Small intestine (tissue), 7 donors: ENCODE measurements at regions not wholly inside any gene's neighbourhood (a gene's known extent, or its start where the extent isn't known, plus 50 kb on each side); places are given as distances from the start of the nearest gene placed in this dataset.

Source experiments
- DNase-seq, 2 donors: peaks; one replicate each; pipeline versions ENCODE4 v3.0.0 to v3.0.0-alpha.2; 2013
- FAIRE-seq: peaks from 2 replicates; lab custom pipeline; 2012; peaks lifted over from hg19 to GRCh38; lab: Jason Lieb, UNC
- H3K27ac ChIP-seq, 3 donors: one replicate each; pipeline ENCODE4 v1.5.1; 2013; ENCODE audit warnings: low read length in 2 of 3, mild to moderate bottlenecking in 2 of 3, control low read depth in 1 of 3, inconsistent platforms in 1 of 3, low read depth in 1 of 3, moderate library complexity in 1 of 3
- H3K27me3 ChIP-seq, 3 donors: one replicate each; pipeline ENCODE4 v1.6.1; 2013; ENCODE audit warnings: low read length in 3 of 3, inconsistent platforms in 1 of 3; ENCODE audit not compliant: control insufficient read depth in 3 of 3, insufficient read depth in 3 of 3
- H3K36me3 ChIP-seq, 3 donors: one replicate each; pipeline ENCODE4 v1.6.1; 2013; ENCODE audit warnings: low read length in 3 of 3, inconsistent platforms in 1 of 3, low read depth in 1 of 3, mild to moderate bottlenecking in 1 of 3, moderate library complexity in 1 of 3; ENCODE audit not compliant: control insufficient read depth in 3 of 3, insufficient read depth in 2 of 3
- H3K4me1 ChIP-seq, 3 donors: one replicate each; pipeline ENCODE4 v1.6.1; 2013; ENCODE audit warnings: low read length in 2 of 3, inconsistent platforms in 1 of 3, low read depth in 1 of 3, mild to moderate bottlenecking in 1 of 3, moderate library complexity in 1 of 3; ENCODE audit not compliant: control insufficient read depth in 3 of 3, insufficient read depth in 2 of 3
- H3K4me3 ChIP-seq, 3 donors: one replicate each; pipeline ENCODE4 v1.5.1; 2013; ENCODE audit warnings: low read length in 3 of 3, control low read depth in 1 of 3, inconsistent platforms in 1 of 3, low read depth in 1 of 3, mild to moderate bottlenecking in 1 of 3, moderate library complexity in 1 of 3
- H3K9me3 ChIP-seq, 2 donors: one replicate each; pipeline ENCODE4 v1.6.1; 2013; ENCODE audit warnings: low read depth in 1 of 2, low read length in 1 of 2; ENCODE audit not compliant: control insufficient read depth in 2 of 2, insufficient read depth in 1 of 2
- WGBS, 3 donors: extraction: QIAGEN DNeasy Blood & Tissue Kit; methylation state at CpG; one replicate each; pipeline ENCODE4 v1.1.7; 2013; 5-methylcytosine and 5-hydroxymethylcytosine counted together
- donor health status: healthy with polysubstance abuse.
- donor health status: control.
- donor health status: control.
- donor health status: Bipolar disorder and iron deficiency.
- donor health status: healthy.

DNA sequence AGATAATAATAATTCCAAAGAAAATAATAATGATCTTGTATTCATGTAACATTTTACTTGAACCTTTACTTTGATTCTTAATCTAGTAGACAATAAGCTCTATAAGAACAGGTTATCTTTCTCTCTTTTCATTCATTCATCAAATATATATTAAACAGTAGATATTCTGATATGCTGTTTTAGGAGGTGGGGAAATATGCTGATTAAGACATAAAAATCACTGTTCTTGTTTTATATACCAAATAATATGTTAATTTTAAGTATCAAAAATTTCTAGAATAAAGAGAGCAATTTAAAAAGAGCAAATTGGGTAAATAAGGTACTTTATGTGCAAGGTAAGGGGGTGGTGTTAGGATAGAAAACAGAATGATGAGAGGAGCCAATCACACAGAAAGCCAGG, 401.9 kb downstream of the PDHA2 start:
- Histone ChIP-seq H3K9me3 (peaks cover 0 to 11% of the 10 kb centered on the region in 2 donors), H3K4me3 (no peak overlapping the region), H3K27ac (no peak overlapping the region), H3K27me3 (no peaks in the 10 kb centered on the region), H3K4me1 (no peaks in the 10 kb centered on the region), H3K36me3 (no peaks in the 10 kb centered on the region)
- DNase-seq: no peak
- FAIRE-seq: no peak

DNA sequence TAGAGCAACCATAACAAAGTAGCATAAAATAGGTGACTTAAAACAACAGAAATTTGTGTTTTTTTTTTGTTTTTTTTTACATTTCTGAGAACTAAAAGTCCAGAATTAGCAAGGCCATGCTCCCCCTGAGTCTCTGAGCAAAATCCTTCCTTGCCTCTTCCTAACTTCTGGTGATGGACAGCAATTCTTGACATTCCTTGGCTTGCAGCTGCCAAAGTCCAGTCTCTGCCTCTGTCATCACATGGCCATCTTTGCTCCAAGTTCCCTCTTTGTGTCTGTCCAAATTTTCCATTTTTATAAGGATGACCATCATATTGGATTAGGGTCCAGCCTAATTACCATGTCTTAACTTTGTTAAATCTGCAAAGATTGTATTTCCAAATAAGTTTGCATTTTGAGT, 407.2 kb downstream of the PDHA2 start:
- no peaks in the 10 kb centered on the region for H3K36me3 ChIP-seq
- DNase-seq: no peak
- H3K27me3 ChIP-seq: no peaks in the 10 kb centered on the region
- no peak overlapping the region for H3K4me3 ChIP-seq
- H3K4me1 ChIP-seq: no peaks in the 10 kb centered on the region
- no peak for FAIRE-seq
- no peak overlapping the region for H3K27ac ChIP-seq
- no peaks in the 10 kb centered on the region for H3K9me3 ChIP-seq

DNA sequence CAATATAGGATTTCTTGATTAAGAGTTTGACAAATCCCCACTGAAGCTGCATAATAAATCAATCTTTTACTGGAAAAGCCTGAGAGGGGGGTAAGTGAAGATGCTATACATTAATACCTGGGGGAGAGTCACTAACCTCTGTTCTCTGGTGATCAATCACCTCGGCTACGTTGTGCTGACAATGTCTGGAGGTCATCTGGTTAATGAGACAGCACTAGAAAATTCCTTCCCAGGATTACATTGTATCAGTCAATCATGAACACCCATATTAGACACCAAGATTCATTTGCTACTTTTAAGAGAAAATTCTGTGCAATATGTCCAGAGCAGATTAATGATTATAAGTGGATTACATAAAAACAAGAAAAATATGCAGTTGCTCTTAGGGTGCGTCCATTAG, 408.3 kb downstream of the PDHA2 start:
- no peak overlapping the region for H3K27ac ChIP-seq
- H3K9me3 ChIP-seq: no peaks in the 10 kb centered on the region
- FAIRE-seq (no peak), DNase-seq (no peak)
- H3K4me3 ChIP-seq: no peak overlapping the region
- H3K27me3 ChIP-seq: no peaks in the 10 kb centered on the region
- no peaks in the 10 kb centered on the region for H3K36me3 ChIP-seq
- 64 to 71% (median 68%) methylated on average over 3 of the region's 3 CpGs for WGBS, 3 donors
- no peaks in the 10 kb centered on the region for H3K4me1 ChIP-seq

DNA sequence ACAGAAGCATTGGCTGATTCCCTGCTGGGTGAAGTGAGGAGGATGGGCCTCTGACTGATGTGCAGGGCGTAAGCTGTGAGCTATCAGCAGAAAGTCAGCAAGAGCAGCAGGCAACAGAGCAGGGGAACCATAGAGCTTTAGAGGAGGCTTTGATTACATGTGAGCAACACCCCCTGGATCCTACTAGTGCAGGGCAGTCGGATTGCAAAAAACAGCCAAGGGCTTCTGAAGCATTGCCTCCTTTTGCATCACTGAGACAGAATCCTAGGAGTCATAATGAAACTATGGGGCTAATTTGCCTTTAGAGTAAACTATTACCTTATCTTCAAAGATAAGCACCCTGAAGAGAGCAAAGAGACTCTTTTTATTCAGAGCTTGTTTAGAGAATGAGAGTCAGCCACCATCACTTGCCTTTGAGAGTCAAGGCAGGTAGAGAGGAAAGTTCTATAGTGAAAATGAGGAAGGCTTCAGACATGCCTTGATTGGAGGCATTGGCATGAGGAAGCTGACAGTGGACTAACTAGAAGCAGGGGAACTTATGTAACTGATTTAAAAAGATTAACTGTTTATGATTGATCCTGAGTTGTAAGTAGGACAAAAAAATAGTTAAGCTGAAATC, 420.3 kb downstream of the PDHA2 start:
- 39 to 49% (median 47%) methylated on average over 2 of the region's 2 CpGs for WGBS, 3 donors
- H3K4me1 ChIP-seq: no peaks in the 10 kb centered on the region
- FAIRE-seq (no peak), DNase-seq (peak in 1 of 2 donors; percentile 27)
- H3K27ac ChIP-seq: no peak overlapping the region
- peaks cover 0 to 5% of the 10 kb centered on the region in 2 donors for H3K9me3 ChIP-seq
- no peak overlapping the region for H3K4me3 ChIP-seq
- H3K27me3 ChIP-seq: no peaks in the 10 kb centered on the region
- H3K36me3 ChIP-seq: no peaks in the 10 kb centered on the region

DNA sequence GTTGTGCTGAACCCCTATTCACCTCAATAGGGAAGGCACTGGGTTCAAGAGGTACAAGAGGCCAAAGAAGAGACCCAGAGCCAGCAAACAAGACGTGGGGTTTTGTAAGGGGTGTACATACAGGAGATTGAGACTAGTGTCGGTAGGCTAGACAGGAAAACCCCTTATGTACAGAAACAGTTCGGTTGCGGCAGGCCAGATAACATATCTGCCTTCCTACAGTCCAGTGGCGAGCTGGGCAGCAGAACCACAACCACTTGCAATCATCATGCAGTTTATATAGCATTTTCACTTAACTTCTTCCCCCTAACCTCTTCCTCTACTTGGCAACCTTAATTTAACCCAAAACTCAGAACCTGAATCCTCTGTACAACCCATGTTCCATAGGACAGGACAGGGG, 422.2 kb downstream of the PDHA2 start:
- DNase-seq: no peak
- Histone ChIP-seq H3K9me3 (peaks cover 0 to 6% of the 10 kb centered on the region in 2 donors), H3K4me1 (no peaks in the 10 kb centered on the region), H3K4me3 (no peak overlapping the region), H3K36me3 (no peaks in the 10 kb centered on the region), H3K27me3 (no peaks in the 10 kb centered on the region), H3K27ac (no peak overlapping the region)
- FAIRE-seq: no peak
- WGBS, 3 donors: 68 to 89% (median 78%) methylated on average over 5 of the region's 5 CpGs

DNA sequence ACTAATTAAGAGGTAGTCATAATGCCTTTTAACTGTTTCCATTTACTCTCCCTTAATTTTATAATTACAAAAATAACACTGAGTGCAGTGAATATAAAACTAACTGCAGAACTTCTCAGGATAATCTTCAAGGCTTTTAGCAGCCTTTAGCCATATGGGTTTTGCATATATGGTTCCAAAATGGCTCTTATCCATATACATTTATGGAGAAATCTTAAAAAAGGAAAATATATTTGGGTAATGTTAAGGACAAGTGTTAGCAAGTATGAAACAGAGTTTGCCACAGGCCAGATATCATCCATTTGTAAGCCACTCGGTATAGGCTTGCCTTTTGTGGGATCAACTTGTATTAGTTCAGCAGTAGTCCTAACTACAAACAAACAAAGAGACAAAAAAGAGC, 423.4 kb downstream of the PDHA2 start:
- FAIRE-seq: no peak

DNA sequence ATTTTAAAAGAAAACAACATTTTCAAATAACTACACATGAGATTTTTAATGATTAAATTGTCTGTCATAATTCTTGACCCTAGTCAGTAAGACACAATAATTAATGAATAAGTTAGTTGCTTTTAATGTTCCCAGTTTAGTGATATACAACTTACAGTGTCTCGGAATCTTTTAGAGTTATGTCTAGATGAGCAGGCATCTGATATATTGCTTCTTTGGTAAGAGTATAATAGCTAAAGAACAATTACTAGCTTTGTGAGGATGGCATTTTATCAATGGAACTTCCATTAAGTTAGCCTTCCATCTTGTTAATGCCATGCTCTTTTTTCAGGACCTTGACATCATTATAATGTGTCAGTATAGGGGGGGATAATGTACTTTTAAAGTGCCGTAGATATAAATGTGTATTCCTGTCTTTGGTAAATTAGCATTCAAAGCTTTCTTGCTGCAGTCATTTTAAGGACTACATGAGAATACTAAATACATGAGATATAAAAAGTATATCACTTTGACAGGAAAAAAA, 425.1 kb downstream of the PDHA2 start:
- Histone ChIP-seq H3K27ac (no peak overlapping the region), H3K4me1 (no peaks in the 10 kb centered on the region), H3K9me3 (peaks cover 0 to 6% of the 10 kb centered on the region in 2 donors), H3K36me3 (no peaks in the 10 kb centered on the region), H3K4me3 (no peak overlapping the region), H3K27me3 (no peaks in the 10 kb centered on the region)
- WGBS, 3 donors: 92 to 97% (median 95%) methylated on average over 2 of the region's 2 CpGs
- FAIRE-seq (no peak), DNase-seq (no peak)

More for the DNA sequence above, 423.4 kb downstream of the PDHA2 start:
- 78 to 81% (median 81%) methylated on average over 1 of the region's 1 CpG for WGBS, 3 donors
- no peak for DNase-seq
- Histone ChIP-seq H3K27me3 (no peaks in the 10 kb centered on the region), H3K9me3 (peaks cover 0 to 6% of the 10 kb centered on the region in 2 donors), H3K27ac (no peak overlapping the region), H3K36me3 (no peaks in the 10 kb centered on the region), H3K4me3 (no peak overlapping the region), H3K4me1 (no peaks in the 10 kb centered on the region)

DNA sequence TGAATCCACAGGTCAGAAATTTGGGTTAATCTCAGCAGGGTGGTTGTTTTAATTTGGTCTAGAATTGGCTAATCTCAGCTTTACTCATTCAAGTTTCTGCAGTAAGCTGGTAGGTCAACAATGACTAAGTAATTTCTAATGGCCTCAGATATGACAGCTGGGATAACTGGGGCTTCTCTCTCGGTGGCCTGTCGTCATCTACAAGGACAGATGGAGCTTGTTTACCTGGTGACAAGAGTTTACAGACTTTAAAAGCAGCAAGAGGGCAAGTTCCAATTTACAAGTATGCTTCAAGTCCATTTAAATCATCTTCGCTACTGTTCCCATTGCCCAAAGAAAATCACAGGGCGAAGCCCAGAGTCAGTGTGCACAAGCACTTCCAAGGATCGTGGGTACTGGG, 453.9 kb downstream of the PDHA2 start:
- Histone ChIP-seq H3K36me3 (no peaks in the 10 kb centered on the region), H3K27ac (no peak overlapping the region), H3K27me3 (no peaks in the 10 kb centered on the region), H3K4me1 (no peaks in the 10 kb centered on the region), H3K9me3 (no peaks in the 10 kb centered on the region), H3K4me3 (no peak overlapping the region)
- DNase-seq: peak in 1 of 2 donors; percentile 1
- WGBS, 3 donors: 63 to 66% (median 64%) methylated on average over 5 of the region's 5 CpGs
- FAIRE-seq: no peak
